ENCODE measurements at regions not wholly inside any gene's neighbourhood (a gene's known extent, or its start where the extent isn't known, plus 50 kb on each side); places are given as distances from the start of the nearest gene placed in this dataset.

DNA sequence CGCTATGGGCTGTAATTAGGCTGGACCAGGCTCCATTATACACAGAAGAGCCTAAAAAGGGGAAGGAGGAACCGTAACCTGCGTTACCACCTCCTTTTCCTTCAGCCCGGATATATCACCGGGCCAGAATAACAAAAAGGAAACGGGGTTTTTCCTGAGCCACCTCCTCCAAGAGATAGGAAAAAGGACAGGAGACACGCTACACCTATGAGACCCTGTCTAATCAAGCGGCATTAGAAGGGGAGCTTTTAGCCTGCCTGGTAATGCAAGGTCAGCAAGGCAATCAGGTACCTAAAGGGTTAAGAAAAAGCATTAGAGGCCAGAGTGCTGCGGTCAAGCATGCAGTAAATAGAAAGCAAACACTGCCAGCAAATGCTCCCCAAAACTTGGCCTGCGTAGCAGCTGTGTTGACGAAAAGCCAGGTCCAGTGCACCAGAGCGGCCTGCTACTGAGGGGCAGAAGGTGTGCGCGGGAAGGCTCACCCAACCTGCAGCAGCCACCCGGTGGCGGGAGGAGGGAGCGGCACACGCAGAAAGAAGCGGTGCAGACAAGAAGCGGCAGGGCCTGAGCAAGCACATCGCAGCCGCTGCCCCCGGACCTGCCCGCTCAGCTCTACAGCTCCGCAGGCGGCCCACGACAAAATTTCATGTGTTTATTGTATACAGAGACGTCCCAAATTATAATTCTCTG lies 1466.1 kb downstream of the UQCRFS1 start:
- CTCF ChIA-PET: no interaction called here
- POLR2A ChIA-PET: no interaction called here

GRCh38 chr19:27745978-27746542 lies 1466.9 kb downstream of the UQCRFS1 start:
- ChIA-PET POLR2A (no interaction called here), CTCF (no interaction called here)

DNA sequence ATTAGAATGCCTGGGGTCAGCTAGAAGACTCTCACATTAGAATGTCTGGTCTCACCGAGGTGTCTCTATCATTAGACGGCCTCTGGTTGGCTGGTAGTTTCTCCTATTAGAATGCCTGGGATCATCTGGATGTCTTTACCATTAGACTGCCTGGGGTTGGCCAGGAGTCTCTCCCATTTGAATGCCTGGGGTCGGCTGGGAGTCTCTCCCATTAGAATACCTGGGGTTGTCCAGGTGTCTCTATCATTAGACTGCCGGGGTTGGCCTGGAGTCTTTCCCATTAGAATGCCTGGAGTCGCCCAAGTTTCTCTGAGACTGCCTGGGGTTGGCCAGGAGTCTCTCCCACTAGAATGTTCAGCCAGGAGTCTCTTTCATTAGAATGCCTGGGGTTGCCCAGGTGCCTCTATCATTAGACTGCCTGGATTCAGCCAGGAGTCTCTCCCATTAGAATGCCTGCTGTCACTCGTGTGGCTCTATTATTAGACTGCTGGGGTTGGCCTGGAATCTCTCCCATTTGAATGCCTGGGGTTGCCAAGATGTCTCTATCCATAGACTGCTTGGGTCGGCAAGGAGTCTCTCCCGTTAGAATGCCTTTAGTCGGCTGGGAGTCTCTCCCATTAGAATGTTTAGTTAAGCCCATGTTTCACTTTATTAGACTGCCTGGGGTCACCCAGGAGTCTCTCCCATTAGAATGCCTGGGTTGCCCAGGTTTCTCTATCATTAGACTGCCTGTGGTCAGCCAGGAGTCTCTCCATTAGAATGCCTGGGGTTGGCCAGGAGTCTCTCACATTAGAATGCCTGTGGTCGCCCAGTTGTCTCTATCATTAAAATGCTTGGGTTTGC lies 1467.8 kb downstream of the UQCRFS1 start:
- POLR2A ChIA-PET: no interaction called here
- CTCF ChIA-PET: no interaction called here

DNA sequence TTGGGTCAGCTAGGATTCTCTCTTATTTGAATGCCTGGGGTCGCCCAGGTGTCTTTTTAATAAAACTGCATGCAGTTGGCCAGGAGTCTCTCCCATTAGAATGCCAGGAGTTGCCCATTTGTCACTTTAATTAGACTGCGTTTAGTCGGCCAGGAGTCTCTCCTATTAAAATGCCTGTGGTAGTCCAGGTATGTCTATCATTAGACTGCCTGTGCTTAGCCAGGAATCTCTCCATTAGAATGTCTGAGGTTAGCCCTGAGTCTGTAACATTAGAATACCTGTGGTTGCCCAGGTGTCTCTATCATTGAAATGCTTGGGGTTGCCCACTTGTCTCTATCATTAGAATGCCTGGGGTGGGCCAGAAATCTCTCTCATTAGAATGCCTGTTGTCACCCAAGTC lies 1470.9 kb downstream of the UQCRFS1 start:
- POLR2A ChIA-PET: no interaction called here

GRCh38 chr19:27741236-27741635 lies 1471.7 kb downstream of the UQCRFS1 start:
- ChIA-PET POLR2A (no interaction called here), CTCF (no interaction called here)

More for the DNA sequence above, 1470.9 kb downstream of the UQCRFS1 start:
- CTCF ChIA-PET: no interaction called here

DNA sequence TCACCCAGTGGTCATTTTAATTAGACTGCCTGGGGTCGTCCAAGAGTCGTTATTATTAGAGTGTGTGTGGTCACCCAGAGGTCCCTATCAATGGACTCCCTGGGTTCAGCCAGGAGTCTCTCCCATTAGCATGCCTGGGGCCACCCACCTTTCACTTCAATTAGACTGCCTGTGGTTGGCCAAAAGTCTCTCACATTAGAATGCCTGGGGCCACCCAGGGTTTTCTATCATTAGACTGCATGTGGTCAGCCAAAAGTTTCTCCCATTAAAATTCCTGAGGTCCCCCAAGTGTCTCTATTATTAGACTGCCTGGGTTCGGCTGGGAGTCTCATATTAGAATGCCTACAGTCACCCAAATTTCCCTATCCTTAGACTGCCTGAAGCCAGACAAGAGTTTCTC lies 1472.6 kb downstream of the UQCRFS1 start:
- CTCF ChIA-PET: no interaction called here
- POLR2A ChIA-PET: no interaction called here

DNA sequence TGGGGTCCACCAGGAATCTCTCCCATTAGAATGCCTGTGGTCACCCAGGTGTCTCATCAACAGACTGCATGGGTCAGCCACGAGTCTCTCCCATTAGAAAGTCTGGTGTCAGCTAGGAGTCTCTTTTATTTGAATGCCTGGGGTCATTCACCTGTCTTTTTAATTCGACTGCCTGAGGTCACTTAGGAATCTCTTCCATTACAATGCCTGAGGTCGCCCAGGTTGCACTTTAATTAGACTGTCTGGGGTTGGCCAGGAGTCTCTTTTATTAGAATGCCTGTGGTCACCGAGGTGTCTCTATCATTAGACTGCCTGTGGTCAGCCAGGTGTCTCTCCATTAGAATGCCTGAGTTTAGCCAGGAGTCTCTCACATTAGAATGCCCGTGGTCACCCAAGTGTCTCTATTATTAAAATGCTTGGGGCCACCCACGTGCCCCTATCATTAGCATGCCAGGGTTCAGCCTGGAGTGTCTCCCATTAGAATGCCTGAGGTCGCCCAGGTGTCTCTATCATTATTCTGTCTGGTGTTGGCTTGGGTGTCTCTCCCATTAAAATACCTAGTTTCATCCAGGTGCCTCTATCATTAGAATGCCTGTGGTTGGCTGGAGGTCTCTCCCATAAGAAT lies 1474.3 kb downstream of the UQCRFS1 start:
- ChIA-PET POLR2A (no interaction called here), CTCF (no interaction called here)

- CTCF ChIA-PET: no interaction called here
- POLR2A ChIA-PET: no interaction called here
These were observed 1476.7 kb downstream of the UQCRFS1 start for GRCh38 chr19:27736225-27736624.

DNA sequence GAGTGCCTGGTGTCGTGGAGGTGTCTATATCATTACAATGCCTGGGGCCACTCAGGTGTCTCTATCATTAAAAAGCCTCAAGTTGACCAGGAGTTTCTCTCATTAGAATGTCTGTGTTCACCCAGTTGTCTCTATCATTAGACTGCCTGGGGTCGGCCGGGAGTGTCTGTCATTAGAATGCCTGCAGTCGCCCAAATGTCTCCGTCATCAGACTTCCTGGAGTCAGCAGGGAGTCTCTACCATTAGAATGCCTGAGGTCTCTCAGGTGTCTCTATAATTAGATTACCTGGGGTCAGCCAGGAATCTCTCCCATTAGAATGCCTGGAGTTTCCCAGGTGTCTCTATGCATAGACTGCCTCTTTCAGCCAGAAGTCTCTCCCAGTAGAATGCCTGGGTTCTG lies 1477.6 kb downstream of the UQCRFS1 start:
- POLR2A ChIA-PET: no interaction called here
- CTCF ChIA-PET: no interaction called here

DNA sequence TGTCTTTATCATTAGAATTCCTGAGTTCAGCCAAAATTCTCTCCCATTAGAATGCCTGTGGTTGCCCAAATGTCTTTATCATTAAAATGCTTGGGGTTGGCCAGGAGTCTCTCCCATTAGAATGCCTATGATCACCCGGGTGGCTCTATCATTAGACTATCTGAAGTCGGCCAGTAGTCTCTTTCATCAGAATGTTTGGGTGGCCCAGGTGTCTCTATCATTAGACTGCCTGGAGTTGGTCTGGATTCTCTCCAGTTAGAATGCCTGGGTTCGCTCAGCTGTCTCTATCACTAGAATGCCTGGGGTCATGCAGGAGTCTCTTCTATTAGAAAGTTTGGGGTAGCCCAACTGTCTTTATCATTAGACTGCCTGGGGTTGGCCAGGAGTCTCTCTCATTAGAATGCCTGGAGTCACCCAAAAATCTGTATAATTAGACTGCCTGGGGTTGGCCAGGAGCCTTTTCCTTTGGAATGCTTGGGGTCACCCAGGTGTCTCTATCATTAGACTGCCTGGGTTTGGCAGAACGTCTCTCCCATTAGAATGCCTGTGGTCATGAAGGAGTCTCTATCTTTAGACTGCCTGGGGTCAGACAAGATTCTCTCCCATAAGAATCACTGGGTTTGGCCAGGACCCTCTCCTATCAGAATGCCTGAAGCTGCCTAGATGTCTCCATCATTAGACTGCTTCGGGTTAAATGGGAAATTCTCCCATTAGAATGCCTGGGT lies 1478.3 kb downstream of the UQCRFS1 start:
- ChIA-PET CTCF (no interaction called here), POLR2A (no interaction called here)

DNA sequence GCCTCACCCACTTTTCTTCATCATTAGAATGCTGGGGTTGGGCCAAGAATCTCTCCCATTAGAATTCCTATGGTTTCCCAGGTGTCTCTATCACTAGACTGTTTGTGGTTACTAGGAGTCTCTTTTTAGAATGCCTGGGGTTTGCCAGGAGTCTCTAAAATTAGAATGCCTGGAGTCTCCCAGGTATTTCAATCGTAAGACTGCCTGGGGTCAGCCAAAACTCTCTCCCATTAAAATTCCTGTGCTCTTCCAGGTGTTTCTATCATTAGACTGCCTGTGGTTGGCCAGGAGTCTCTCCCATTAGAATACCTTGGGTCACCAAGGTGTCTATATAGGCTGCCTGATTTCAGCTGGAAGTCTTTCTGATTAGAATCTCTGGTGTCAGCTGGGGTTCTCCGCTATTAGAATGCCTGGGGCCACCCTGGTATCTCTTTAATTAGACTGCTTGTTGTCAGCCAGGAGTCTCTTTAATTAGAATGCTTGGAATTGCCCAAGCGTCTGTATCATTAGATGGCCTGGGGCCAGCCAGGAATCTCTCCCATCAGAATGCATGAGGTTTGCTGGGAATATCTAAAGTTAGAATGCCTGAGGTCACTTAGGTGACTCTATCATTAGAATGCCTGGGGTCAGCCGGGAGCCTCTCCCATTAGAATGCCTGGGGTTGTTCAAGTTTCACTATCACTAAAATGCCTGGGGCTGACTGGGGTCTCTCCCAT lies 1479.2 kb downstream of the UQCRFS1 start:
- POLR2A ChIA-PET: no interaction called here
- CTCF ChIA-PET: no interaction called here

GRCh38 chr19:27729332-27729731 lies 1483.6 kb downstream of the UQCRFS1 start:
- CTCF ChIA-PET: no interaction called here
- POLR2A ChIA-PET: no interaction called here

DNA sequence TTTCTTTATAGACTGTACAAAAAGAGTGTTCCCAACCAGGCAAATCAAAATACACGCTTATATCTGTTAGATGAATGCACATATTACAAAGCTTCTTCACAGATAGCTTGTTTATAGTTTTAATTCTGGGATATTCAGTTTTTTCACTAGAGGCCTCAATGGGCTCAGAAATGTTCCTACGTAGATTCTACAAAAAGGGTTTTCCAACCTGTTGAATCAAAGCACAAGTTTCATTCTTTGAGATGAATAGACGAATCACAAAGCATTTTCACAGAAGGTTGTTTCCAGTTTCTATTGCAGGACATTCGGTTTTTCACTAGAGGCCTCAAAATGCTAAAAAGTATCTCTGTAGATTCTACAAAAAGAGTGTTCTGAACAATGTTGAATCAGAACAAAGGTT lies 1490.3 kb downstream of the UQCRFS1 start:
- ChIA-PET POLR2A (no interaction called here), CTCF (no interaction called here)

- POLR2A ChIA-PET: no interaction called here
- CTCF ChIA-PET: no interaction called here
These were observed 1492.8 kb downstream of the UQCRFS1 start for GRCh38 chr19:27720155-27720554.

- CTCF ChIA-PET: no interaction called here
- POLR2A ChIA-PET: no interaction called here
These were observed 1493.9 kb downstream of the UQCRFS1 start for GRCh38 chr19:27719034-27719433.

DNA sequence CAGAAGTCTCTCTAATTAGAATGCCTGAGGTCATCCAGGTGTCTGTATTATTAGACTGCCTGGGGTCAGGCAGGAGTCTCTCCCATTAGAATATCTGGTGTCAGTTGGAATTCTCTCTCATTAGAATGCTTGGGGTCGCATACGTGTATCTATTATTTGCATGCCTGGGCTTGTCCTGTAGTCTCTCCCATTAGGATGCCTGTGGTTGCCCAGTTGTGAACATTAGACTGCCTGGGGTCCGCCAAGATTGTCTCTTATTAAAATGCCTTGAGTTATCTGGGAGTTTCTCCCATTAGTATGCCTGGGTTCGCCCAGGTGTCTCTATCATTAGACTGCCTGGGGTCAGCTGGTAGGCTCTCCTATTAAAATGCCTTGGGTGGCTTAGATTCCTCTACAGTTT lies 1494.7 kb downstream of the UQCRFS1 start:
- CTCF ChIA-PET: no interaction called here
- POLR2A ChIA-PET: no interaction called here

DNA sequence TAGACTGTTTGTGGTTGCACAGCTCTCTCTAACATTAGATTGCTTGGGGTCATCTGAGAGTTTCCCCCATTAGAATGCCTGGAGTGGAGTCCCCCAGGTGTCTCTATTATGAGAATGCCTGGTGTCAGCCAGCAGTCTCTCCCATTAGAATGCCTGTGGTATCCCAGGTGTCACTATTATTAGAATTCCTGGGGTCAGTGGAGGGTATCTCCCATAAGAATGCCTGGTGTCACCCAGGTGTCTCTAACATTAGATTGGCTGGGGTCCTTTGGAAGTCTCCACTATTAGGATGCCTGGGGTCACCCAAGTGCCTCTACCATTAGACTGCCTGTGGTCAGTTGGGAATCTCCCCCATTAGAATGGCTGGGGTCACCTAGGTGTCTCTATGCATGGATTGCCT lies 1495.1 kb downstream of the UQCRFS1 start:
- ChIA-PET POLR2A (no interaction called here), CTCF (no interaction called here)

- ChIA-PET CTCF (no interaction called here), POLR2A (no interaction called here)
These were observed 1496.0 kb downstream of the UQCRFS1 start for GRCh38 chr19:27716922-27717321.

GRCh38 chr19:27714857-27715256 lies 1498.1 kb downstream of the UQCRFS1 start:
- POLR2A ChIA-PET: no interaction called here
- CTCF ChIA-PET: no interaction called here

DNA sequence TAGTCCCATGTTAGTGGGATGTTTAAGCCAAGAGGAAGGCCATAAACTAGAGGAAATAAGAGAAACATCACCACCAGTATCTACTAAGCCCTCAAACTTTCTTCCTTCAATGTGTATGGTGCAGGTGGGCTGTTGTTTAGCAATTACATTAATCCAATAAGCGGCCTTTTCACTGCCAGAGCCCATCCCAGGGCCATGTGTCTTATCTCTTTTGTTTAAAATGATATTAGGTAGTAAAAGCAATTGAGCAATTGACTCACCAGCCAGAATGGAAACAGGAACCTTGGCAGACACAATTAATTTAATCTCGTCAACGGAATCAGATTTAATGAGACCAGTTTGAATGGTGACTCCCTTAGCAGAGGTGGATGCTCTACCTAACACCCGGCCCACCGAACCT lies 1503.5 kb downstream of the UQCRFS1 start:
- ChIA-PET CTCF (no interaction called here), POLR2A (no interaction called here)

All from activated CD8-positive, alpha-beta memory T cell treated with anti-CD3 and anti-CD28 coated beads for 36 hours (primary cell).